LNCAP (cell line): ENCODE measurements at regions not wholly inside any gene's neighbourhood (a gene's known extent, or its start where the extent isn't known, plus 50 kb on each side); places are given as distances from the start of the nearest gene placed in this dataset.

Experiments used
- CTCF ChIP-seq: fragments of 450-650 bp; IDR thresholded peaks from 2 replicates; pipeline ENCODE4 v1.5.1; 2017; ENCODE audit warnings: mild to moderate bottlenecking

GRCh38 chr14:65943150-65943549 is 530.6 kb downstream of the FUT8 start:
- no peak for TF ChIP-seq CTCF

GRCh38 chr14:65943916-65944410 is 531.4 kb downstream of the FUT8 start:
- no peak for TF ChIP-seq CTCF

- no peak for TF ChIP-seq CTCF
These were observed 532.8 kb downstream of the FUT8 start for GRCh38 chr14:65945327-65945726.

- no peak for TF ChIP-seq CTCF
These were observed 534.0 kb downstream of the FUT8 start for GRCh38 chr14:65946494-65946893.

- TF ChIP-seq CTCF = no peak
These were observed 535.8 kb downstream of the FUT8 start for GRCh38 chr14:65948302-65948701.

- TF ChIP-seq CTCF = no peak
These were observed 536.3 kb upstream of the CCDC196 start for GRCh38 chr14:65949711-65950516.

GRCh38 chr14:65954942-65955341 is 531.2 kb upstream of the CCDC196 start:
- no peak for TF ChIP-seq CTCF
